B cell (primary cell): ENCODE measurements at regions not wholly inside any gene's neighbourhood (a gene's known extent, or its start where the extent isn't known, plus 50 kb on each side); places are given as distances from the start of the nearest gene placed in this dataset.
"Not testable (repeated sequence)": the region's sequence is repeated elsewhere in the genome, so short reads cannot be mapped to it uniquely, and the experiment has no call there.

Source experiments
- ATAC-seq: fragments of 200-7000 bp; cut with Tn5 transposase; one replicate; pipeline ENCODE4 v1.10.0; 2021; ENCODE audit warnings: low read depth, mild to moderate bottlenecking, moderate number of reproducible peaks, moderate library complexity
- CTCF ChIA-PET: fragments of 350-600 bp; sonication (Branson Sonifier 250); formaldehyde crosslinking; loops from one replicate; lab custom pipeline; 2021; ENCODE audit warnings: antibody characterized with exemption, inconsistent platforms; lab: Charles Lee
- POLR2A ChIA-PET: fragments of 350-600 bp; sonication (Branson Sonifier 250); formaldehyde crosslinking; loops from one replicate; lab custom pipeline; 2021; ENCODE audit warnings: antibody characterized with exemption; lab: Charles Lee
- DNase-seq: peaks from one replicate; pipeline ENCODE4 v3.0.0; 2013
- H2AFZ ChIP-seq: 2 replicates; pipeline ENCODE4 v1.6.1; 2012; ENCODE audit warnings: mild to moderate bottlenecking, low read depth, low read length; ENCODE audit not compliant: insufficient read depth, poor library complexity, severe bottlenecking
- H3K27ac ChIP-seq, 2 donors: 1 replicate in 1 of 2; 2 replicates in 1 of 2; pipeline ENCODE4 v1.5.1; 2012 to 2013; ENCODE audit warnings: low read length in 2 of 2, mild to moderate bottlenecking in 2 of 2, moderate library complexity in 1 of 2
- H3K27me3 ChIP-seq, 4 experiments: fragments of 200-600 bp in 1 of 4; sonication (generic) in 1 of 4; replicated peaks in 1 of 4; 1 replicate in 2 of 4; 2 replicates in 2 of 4; pipeline versions ENCODE4 v1.6.1 to v1.7.0; 2013 to 2016; ENCODE audit warnings: low read length in 3 of 4, mild to moderate bottlenecking in 2 of 4, mixed read lengths in 1 of 4, moderate library complexity in 1 of 4; ENCODE audit not compliant: insufficient read depth in 4 of 4, control insufficient read depth in 3 of 4; ENCODE audit errors: control extremely low read depth in 1 of 4
- H3K36me3 ChIP-seq, 2 experiments: replicated peaks in 1 of 2; 1 replicate in 1 of 2; 2 replicates in 1 of 2; pipeline versions ENCODE4 v1.6.1 to v1.7.1; 2013; ENCODE audit warnings: low read length in 1 of 2; ENCODE audit not compliant: insufficient read depth in 2 of 2, control insufficient read depth in 1 of 2; ENCODE audit errors: control extremely low read depth in 1 of 2, extremely low read depth in 1 of 2
- H3K4me1 ChIP-seq, 2 donors: fragments of 200-600 bp in 1 of 2; sonication (generic) in 1 of 2; 1 replicate in 1 of 2; 2 replicates in 1 of 2; pipeline versions ENCODE4 v1.5.1 to v1.6.1; 2013 to 2017; ENCODE audit warnings: low read length in 2 of 2; ENCODE audit not compliant: control insufficient read depth in 2 of 2, insufficient read depth in 2 of 2
- H3K4me2 ChIP-seq: replicated peaks from 2 replicates; pipeline ENCODE3; 2012; ENCODE audit warnings: mild to moderate bottlenecking, low read depth, low read length; ENCODE audit not compliant: poor library complexity, severe bottlenecking
- H3K4me3 ChIP-seq, 5 experiments: fragments of 200-600 bp in 1 of 5; sonication (generic) in 1 of 5; 1 replicate in 3 of 5; 2 replicates in 2 of 5; pipeline versions ENCODE4 v1.5.1 to v1.7.0; 2011 to 2016; ENCODE audit warnings: low read length in 4 of 5, mild to moderate bottlenecking in 4 of 5, low read depth in 2 of 5, control low read depth in 1 of 5, moderate library complexity in 1 of 5; ENCODE audit not compliant: insufficient read depth in 1 of 5; ENCODE audit errors: control extremely low read depth in 1 of 5, extremely low read depth in 1 of 5
- H3K79me2 ChIP-seq: fragments of 200-600 bp; sonication (generic); one replicate; pipeline ENCODE4 v1.6.0; 2016; ENCODE audit warnings: low read length; ENCODE audit not compliant: control insufficient read depth, insufficient read depth
- H3K9ac ChIP-seq: fragments of 200-600 bp; sonication (generic); 2 replicates; pipeline ENCODE4 v1.6.1; 2017; ENCODE audit warnings: mild to moderate bottlenecking, low read length, moderate library complexity
- H3K9me3 ChIP-seq, 3 donors: one replicate each; pipeline versions ENCODE4 v1.6.1 to v1.7.1; 2013; ENCODE audit warnings: low read length in 2 of 3; ENCODE audit not compliant: control insufficient read depth in 2 of 3, insufficient read depth in 1 of 3; ENCODE audit errors: control extremely low read depth in 1 of 3
- H4K20me1 ChIP-seq: 2 replicates; pipeline ENCODE4 v1.6.0; 2012; ENCODE audit warnings: mild to moderate bottlenecking, low read length; ENCODE audit not compliant: insufficient read depth, control insufficient read depth, poor library complexity, severe bottlenecking
- H3K27ac Mint-ChIP-seq: one replicate; pipeline ENCODE4 v1.8.0; 2021; ENCODE audit warnings: mixed read lengths
- H3K27me3 Mint-ChIP-seq: one replicate; pipeline ENCODE4 v1.8.0; 2021; ENCODE audit warnings: mixed read lengths
- H3K4me1 Mint-ChIP-seq: one replicate; pipeline ENCODE4 v1.8.0; 2021; ENCODE audit warnings: mixed read lengths
- H3K4me3 Mint-ChIP-seq: one replicate; pipeline ENCODE4 v1.8.0; 2021; ENCODE audit warnings: mixed read lengths
- H3K9me3 Mint-ChIP-seq: one replicate; pipeline ENCODE4 v1.8.0; 2022; ENCODE audit warnings: mixed read lengths; ENCODE audit not compliant: insufficient read depth
- EZH2 ChIP-seq: IDR thresholded peaks from 2 replicates; pipeline ENCODE4 v1.6.1; 2012; ENCODE audit warnings: borderline replicate concordance, low read depth, mild to moderate bottlenecking, moderate library complexity, low read length; ENCODE audit not compliant: insufficient read depth, poor library complexity, severe bottlenecking
- WGBS: methylation state at CpG from one replicate; pipeline ENCODE4 v1.1.5; 2013; ENCODE audit warnings: missing lambda C conversion rate; ENCODE audit not compliant: insufficient coverage; 5-methylcytosine and 5-hydroxymethylcytosine counted together
- intact Hi-C: fragments of 100-400 bp; cut with micrococcal nuclease; formaldehyde crosslinking; loops from one replicate; pipeline ENCODE4 v1.10.0; 2022
- TF ChIP-seq, protein P1 (sequence below): fragments of 200-600 bp; IDR thresholded peaks from one replicate; pipeline ENCODE4 v1.8.0; 2022; ENCODE audit warnings: antibody characterized with exemption, mild to moderate bottlenecking

DNA sequence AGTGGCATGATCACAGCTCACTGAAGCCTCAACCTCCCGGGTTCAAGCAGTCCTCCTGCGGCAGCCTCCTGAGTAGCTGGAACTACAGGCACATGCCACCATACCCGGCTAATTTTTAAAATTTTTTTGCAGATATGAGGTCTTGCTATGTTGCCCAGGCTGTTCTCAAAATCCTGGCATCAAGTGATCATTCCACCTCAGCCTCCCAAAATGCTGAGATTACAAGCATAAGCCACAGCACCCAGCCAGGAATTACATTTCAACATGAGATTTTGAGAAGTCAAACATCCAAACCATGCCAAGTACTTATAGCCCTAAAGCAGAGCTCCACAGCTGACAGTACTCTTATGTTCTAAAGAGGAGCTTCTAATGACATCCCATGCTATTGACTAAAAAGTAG is 200.1 kb downstream of the FCRL5 start:
- DNase-seq (no peak), ATAC-seq (no peak)
- H3K9me3 ChIP-seq: no peaks in the 10 kb centered on the region
- H2AFZ ChIP-seq: no peak overlapping the region
- no peaks in the 10 kb centered on the region for H3K4me1 Mint-ChIP-seq
- H3K4me1 ChIP-seq: no peaks in the 10 kb centered on the region
- no peak overlapping the region for H3K27ac ChIP-seq
- ChIA-PET CTCF (interaction anchor here (1.2 kb wide), 1 partner anchor 765 kb away, joined by 3 read pairs; no protein-coding TSS in a partner anchor), POLR2A (no interaction called here)
- no peak overlapping the region for H3K4me3 Mint-ChIP-seq
- H3K36me3 ChIP-seq: no peaks in the 10 kb centered on the region
- H3K9me3 Mint-ChIP-seq: no peaks in the 10 kb centered on the region
- H3K27ac Mint-ChIP-seq: no peak overlapping the region
- peaks cover 34% of the 10 kb centered on the region for H3K27me3 Mint-ChIP-seq
- no peak overlapping the region for H3K4me3 ChIP-seq
- H3K9ac ChIP-seq: no peak overlapping the region
- H3K79me2 ChIP-seq: no peaks in the 10 kb centered on the region
- WGBS: 100% methylated on average over 3 of the region's 3 CpGs
- peaks cover 0 to 24% (median 11%) of the 10 kb centered on the region in 4 experiments for H3K27me3 ChIP-seq
- TF ChIP-seq, protein P1, sequence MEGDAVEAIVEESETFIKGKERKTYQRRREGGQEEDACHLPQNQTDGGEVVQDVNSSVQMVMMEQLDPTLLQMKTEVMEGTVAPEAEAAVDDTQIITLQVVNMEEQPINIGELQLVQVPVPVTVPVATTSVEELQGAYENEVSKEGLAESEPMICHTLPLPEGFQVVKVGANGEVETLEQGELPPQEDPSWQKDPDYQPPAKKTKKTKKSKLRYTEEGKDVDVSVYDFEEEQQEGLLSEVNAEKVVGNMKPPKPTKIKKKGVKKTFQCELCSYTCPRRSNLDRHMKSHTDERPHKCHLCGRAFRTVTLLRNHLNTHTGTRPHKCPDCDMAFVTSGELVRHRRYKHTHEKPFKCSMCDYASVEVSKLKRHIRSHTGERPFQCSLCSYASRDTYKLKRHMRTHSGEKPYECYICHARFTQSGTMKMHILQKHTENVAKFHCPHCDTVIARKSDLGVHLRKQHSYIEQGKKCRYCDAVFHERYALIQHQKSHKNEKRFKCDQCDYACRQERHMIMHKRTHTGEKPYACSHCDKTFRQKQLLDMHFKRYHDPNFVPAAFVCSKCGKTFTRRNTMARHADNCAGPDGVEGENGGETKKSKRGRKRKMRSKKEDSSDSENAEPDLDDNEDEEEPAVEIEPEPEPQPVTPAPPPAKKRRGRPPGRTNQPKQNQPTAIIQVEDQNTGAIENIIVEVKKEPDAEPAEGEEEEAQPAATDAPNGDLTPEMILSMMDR: no peak
- no peak for TF ChIP-seq EZH2
- no peak overlapping the region for H3K4me2 ChIP-seq
- no peaks in the 10 kb centered on the region for H4K20me1 ChIP-seq
- intact Hi-C loops: no loop called here

- CTCF ChIA-PET: interaction anchor here (1.2 kb wide), 1 partner anchor 766 kb away, joined by 3 read pairs; no protein-coding TSS in a partner anchor
- H3K27ac ChIP-seq, H3K4me3 Mint-ChIP-seq, POLR2A ChIA-PET, H3K4me2 ChIP-seq, H3K4me3 ChIP-seq, H3K4me1 ChIP-seq, H3K27ac Mint-ChIP-seq, H3K9me3 Mint-ChIP-seq, H3K36me3 ChIP-seq, intact Hi-C loops, H3K9me3 ChIP-seq, ATAC-seq, H3K4me1 Mint-ChIP-seq, H4K20me1 ChIP-seq, H2AFZ ChIP-seq, H3K9ac ChIP-seq, H3K79me2 ChIP-seq, DNase-seq: not testable (repeated sequence)
- H3K27me3 ChIP-seq: peaks cover 0 to 28% (median 11%) of the 10 kb centered on the region in 4 experiments
- peaks cover 38% of the 10 kb centered on the region for H3K27me3 Mint-ChIP-seq
- 100% methylated on average over 1 of the region's 2 CpGs for WGBS
Measured at GRCh38 chr1:157351800-157352199, 200.5 kb downstream of the FCRL5 start.
